Suprapubic skin (tissue), 4 donors: ENCODE measurements at regions not wholly inside any gene's neighbourhood (a gene's known extent, or its start where the extent isn't known, plus 50 kb on each side); places are given as distances from the start of the nearest gene placed in this dataset.

Experiments
- DNase-seq, 2 donors: peaks; one replicate each; pipeline ENCODE4 v3.0.0-alpha.2; 2019; ENCODE audit warnings: low spot score in 2 of 2
- H3K27ac ChIP-seq: fragments of 200-600 bp; sonication (generic); one replicate; pipeline ENCODE4 v1.5.1; 2019
- H3K27me3 ChIP-seq: fragments of 200-600 bp; sonication (generic); one replicate; pipeline ENCODE4 v1.5.1; 2019
- H3K36me3 ChIP-seq: fragments of 200-600 bp; sonication (generic); one replicate; pipeline ENCODE4 v1.5.1; 2019
- H3K4me1 ChIP-seq: fragments of 200-600 bp; sonication (generic); one replicate; pipeline ENCODE4 v1.5.1; 2019
- H3K4me3 ChIP-seq: fragments of 200-600 bp; sonication (generic); one replicate; pipeline ENCODE4 v1.5.1; 2019; ENCODE audit warnings: mild to moderate bottlenecking
- H3K9me3 ChIP-seq: fragments of 200-600 bp; sonication (generic); one replicate; pipeline ENCODE4 v1.5.1; 2019
- CTCF ChIP-seq, 2 donors: fragments of 200-600 bp in 1 of 2; fragments of 450-650 bp in 1 of 2; sonication (generic) in 1 of 2; IDR thresholded peaks; one replicate each; pipeline ENCODE4 v1.5.1; 2016 to 2019; ENCODE audit warnings: antibody characterized with exemption in 2 of 2, mild to moderate bottlenecking in 1 of 2, moderate library complexity in 1 of 2
- EP300 ChIP-seq: sonication (generic); formaldehyde crosslinking; IDR thresholded peaks from one replicate; pipeline ENCODE4 v1.6.1; 2017; ENCODE audit warnings: antibody characterized with exemption
- POLR2A ChIP-seq, 2 donors: fragments of 450-650 bp; IDR thresholded peaks; one replicate each; pipeline ENCODE4 v1.6.1; 2017; ENCODE audit warnings: antibody characterized with exemption in 2 of 2, mild to moderate bottlenecking in 2 of 2, moderate library complexity in 2 of 2
- POLR2AphosphoS5 ChIP-seq, 3 donors: sonication (generic); formaldehyde crosslinking; IDR thresholded peaks; one replicate each; pipeline ENCODE4 v1.6.1; 2017; ENCODE audit warnings: antibody characterized with exemption in 3 of 3
- WGBS: methylation state at CpG from one replicate; pipeline ENCODE4 v1.1.5; 2018; 5-methylcytosine and 5-hydroxymethylcytosine counted together

- Histone ChIP-seq H3K4me3 (no peak overlapping the region), H3K36me3 (no peaks in the 10 kb centered on the region), H3K4me1 (peaks cover 8% of the 10 kb centered on the region), H3K9me3 (no peaks in the 10 kb centered on the region), H3K27ac (no peak overlapping the region), H3K27me3 (no peaks in the 10 kb centered on the region)
- TF ChIP-seq EP300 (no peak), POLR2A (IDR thresholded peaks at IDR 0.05) (no peak), POLR2AphosphoS5 (IDR thresholded peaks at IDR 0.05) (no peak), CTCF (IDR thresholded peaks at IDR 0.05) (no peak)
- 63% methylated on average over 2 of the region's 2 CpGs for WGBS
- peak in 1 of 2 donors; percentile 63 for DNase-seq
Measured at GRCh38 chr6:105482227-105482844, 79.5 kb upstream of the PREP start.

GRCh38 chr6:105476978-105477377 is 74.1 kb upstream of the PREP start:
- Histone ChIP-seq H3K27me3 (no peaks in the 10 kb centered on the region), H3K9me3 (peaks cover 5% of the 10 kb centered on the region), H3K4me1 (no peaks in the 10 kb centered on the region), H3K27ac (no peak overlapping the region), H3K4me3 (no peak overlapping the region), H3K36me3 (no peaks in the 10 kb centered on the region)
- TF ChIP-seq POLR2A (IDR thresholded peaks at IDR 0.05) (no peak), CTCF (IDR thresholded peaks at IDR 0.05) (no peak), POLR2AphosphoS5 (IDR thresholded peaks at IDR 0.05) (no peak), EP300 (no peak)
- DNase-seq: no peak

- 27% methylated on average over 5 of the region's 5 CpGs for WGBS
- DNase-seq: no peak
- H3K36me3 ChIP-seq: no peaks in the 10 kb centered on the region
- TF ChIP-seq CTCF (IDR thresholded peaks at IDR 0.05) (no peak), POLR2AphosphoS5 (IDR thresholded peaks at IDR 0.05) (no peak), EP300 (no peak), POLR2A (IDR thresholded peaks at IDR 0.05) (no peak)
- H3K27me3 ChIP-seq: no peaks in the 10 kb centered on the region
- H3K9me3 ChIP-seq: peaks cover 5% of the 10 kb centered on the region
- H3K27ac ChIP-seq: no peak overlapping the region
- H3K4me3 ChIP-seq: no peak overlapping the region
- H3K4me1 ChIP-seq: peaks cover 3% of the 10 kb centered on the region
Measured at GRCh38 chr6:105474234-105474633, 71.4 kb upstream of the PREP start.

GRCh38 chr6:105469946-105470345 is 67.1 kb upstream of the PREP start:
- H3K27me3 ChIP-seq: no peaks in the 10 kb centered on the region
- no peak for DNase-seq
- peaks cover 3% of the 10 kb centered on the region for H3K4me1 ChIP-seq
- no peak overlapping the region for H3K4me3 ChIP-seq
- H3K9me3 ChIP-seq: no peaks in the 10 kb centered on the region
- no peak for TF ChIP-seq CTCF (IDR thresholded peaks at IDR 0.05)
- no peak for TF ChIP-seq EP300
- TF ChIP-seq POLR2A (IDR thresholded peaks at IDR 0.05): no peak
- no peak for TF ChIP-seq POLR2AphosphoS5 (IDR thresholded peaks at IDR 0.05)
- H3K27ac ChIP-seq: no peak overlapping the region
- WGBS: 45% methylated on average over 2 of the region's 2 CpGs
- H3K36me3 ChIP-seq: no peaks in the 10 kb centered on the region

GRCh38 chr6:105468850-105469249 is 66.0 kb upstream of the PREP start:
- WGBS: 86% methylated on average over 4 of the region's 4 CpGs
- TF ChIP-seq CTCF (IDR thresholded peaks at IDR 0.05) (no peak), POLR2A (IDR thresholded peaks at IDR 0.05) (no peak), EP300 (no peak), POLR2AphosphoS5 (IDR thresholded peaks at IDR 0.05) (no peak)

More at GRCh38 chr6:105468850-105469249, 66.0 kb upstream of the PREP start:
- no peak for DNase-seq
- H3K27me3 ChIP-seq: no peaks in the 10 kb centered on the region
- no peak overlapping the region for H3K27ac ChIP-seq
- peaks cover 3% of the 10 kb centered on the region for H3K4me1 ChIP-seq
- H3K4me3 ChIP-seq: no peak overlapping the region
- no peaks in the 10 kb centered on the region for H3K9me3 ChIP-seq
- no peaks in the 10 kb centered on the region for H3K36me3 ChIP-seq
